GM23338 (cell line): ENCODE measurements at regions not wholly inside any gene's neighbourhood (a gene's known extent, or its start where the extent isn't known, plus 50 kb on each side); places are given as distances from the start of the nearest gene placed in this dataset.

Experiments used
- ATAC-seq: fragments of 200-7000 bp; cut with Tn5 transposase; 3 replicates; pipeline ENCODE4 v1.9.1; 2020
- DNase-seq: peaks from one replicate; pipeline ENCODE4 v3.0.0-alpha.2; 2015; ENCODE audit warnings: low spot score
- H2AFZ ChIP-seq: fragments of 200-600 bp; sonication (generic); 2 replicates; pipeline ENCODE4 v1.8.0; 2016; ENCODE audit warnings: antibody characterized with exemption, mild to moderate bottlenecking, moderate library complexity
- H3F3A ChIP-seq: fragments of 200-600 bp; sonication (generic); replicated peaks from 2 replicates; pipeline ENCODE4 v1.8.0; 2017; ENCODE audit warnings: antibody characterized with exemption, mixed run types, low read depth
- H3K27ac ChIP-seq: fragments of 200-600 bp; sonication (generic); 2 replicates; pipeline ENCODE4 v1.6.1; 2016; ENCODE audit warnings: low read depth
- H3K27me3 ChIP-seq: fragments of 200-600 bp; sonication (generic); 2 replicates; pipeline ENCODE4 v1.8.0; 2016; ENCODE audit warnings: mild to moderate bottlenecking, mixed run types, moderate library complexity; ENCODE audit not compliant: insufficient read depth
- H3K36me3 ChIP-seq: fragments of 200-600 bp; sonication (generic); 2 replicates; pipeline ENCODE4 v1.8.0; 2016; ENCODE audit warnings: mild to moderate bottlenecking; ENCODE audit not compliant: insufficient read depth
- H3K4me1 ChIP-seq: fragments of 200-600 bp; sonication (generic); 2 replicates; pipeline ENCODE4 v1.8.0; 2016; ENCODE audit warnings: mild to moderate bottlenecking, moderate library complexity; ENCODE audit not compliant: insufficient read depth
- H3K4me2 ChIP-seq: fragments of 200-600 bp; sonication (generic); 2 replicates; pipeline ENCODE4 v1.7.1; 2017; ENCODE audit warnings: mixed run types
- H3K4me3 ChIP-seq: fragments of 200-600 bp; sonication (generic); 2 replicates; pipeline ENCODE4 v1.6.1; 2016; ENCODE audit warnings: mixed run types
- H3K79me2 ChIP-seq: fragments of 200-600 bp; sonication (generic); replicated peaks from 2 replicates; pipeline ENCODE4 v1.8.0; 2017; ENCODE audit warnings: mild to moderate bottlenecking; ENCODE audit not compliant: insufficient read depth
- H3K9me2 ChIP-seq: fragments of 200-600 bp; sonication (generic); 2 replicates; pipeline ENCODE4 v1.8.0; 2017; ENCODE audit not compliant: insufficient read depth
- H4K20me1 ChIP-seq: fragments of 200-600 bp; sonication (generic); replicated peaks from 2 replicates; pipeline ENCODE4 v1.8.0; 2017; ENCODE audit warnings: mild to moderate bottlenecking; ENCODE audit not compliant: insufficient read depth
- H3K27ac Mint-ChIP-seq: 2 replicates; pipeline ENCODE4 v1.8.0; 2020; ENCODE audit warnings: inconsistent platforms, mild to moderate bottlenecking, moderate library complexity, mixed read lengths
- H3K27me3 Mint-ChIP-seq: 3 replicates; pipeline ENCODE4 v1.8.0; 2022; ENCODE audit warnings: low read depth, mild to moderate bottlenecking, moderate library complexity, mixed read lengths, inconsistent platforms; ENCODE audit not compliant: insufficient read depth, poor library complexity
- H3K36me3 Mint-ChIP-seq: 3 replicates; pipeline ENCODE4 v1.8.0; 2021; ENCODE audit warnings: low read depth, mild to moderate bottlenecking, inconsistent platforms, moderate library complexity, mixed read lengths
- H3K4me1 Mint-ChIP-seq: 3 replicates; pipeline ENCODE4 v1.8.0; 2020; ENCODE audit warnings: mild to moderate bottlenecking, inconsistent platforms, mixed read lengths
- H3K4me3 Mint-ChIP-seq: 3 replicates; pipeline ENCODE4 v1.8.0; 2021; ENCODE audit warnings: moderate library complexity, mild to moderate bottlenecking, inconsistent platforms, mixed read lengths
- H3K9me3 Mint-ChIP-seq: 3 replicates; pipeline ENCODE4 v1.8.0; 2020; ENCODE audit warnings: moderate library complexity, mild to moderate bottlenecking, inconsistent platforms, mixed read lengths
- ETS1 ChIP-seq: IDR thresholded peaks from 2 replicates; pipeline ENCODE4 v1.6.1; 2016; ENCODE audit warnings: antibody characterized with exemption
- EZH2phosphoT487 ChIP-seq: fragments of 200-600 bp; sonication (generic); IDR thresholded peaks from one replicate; pipeline ENCODE4 v1.8.1; 2018; ENCODE audit warnings: antibody characterized with exemption; ENCODE audit not compliant: unreplicated experiment
- ZNF331 ChIP-seq: fragments of 250-450 bp; sonication (Bioruptor Pico); IDR thresholded peaks from 2 replicates; pipeline ENCODE4 v1.5.0; 2020; ENCODE audit warnings: low read depth, mild to moderate bottlenecking, moderate library complexity
- TF ChIP-seq, protein P1 (sequence below): fragments of 250-450 bp; sonication (Bioruptor Pico); IDR thresholded peaks from 2 replicates; pipeline ENCODE4 v1.5.0; 2020; ENCODE audit warnings: mild to moderate bottlenecking, moderate library complexity

- DNase-seq: no peak
- peaks cover 6% of the 10 kb centered on the region for H3K27me3 Mint-ChIP-seq
- H3F3A ChIP-seq: no peaks in the 10 kb centered on the region
- no peak overlapping the region for H3K4me3 ChIP-seq
- no peak overlapping the region for H2AFZ ChIP-seq
- H3K4me3 Mint-ChIP-seq: no peak overlapping the region
- no peak for ATAC-seq
- peaks cover 16% of the 10 kb centered on the region; the same call in 1 of the 2 replicates for H3K4me1 ChIP-seq
- no peaks in the 10 kb centered on the region for H3K9me2 ChIP-seq
- H3K36me3 ChIP-seq: no peaks in the 10 kb centered on the region
- no peaks in the 10 kb centered on the region for H3K36me3 Mint-ChIP-seq
- peaks cover 17% of the 10 kb centered on the region for H3K4me1 Mint-ChIP-seq
- no peak overlapping the region for H3K4me2 ChIP-seq
- H3K27ac Mint-ChIP-seq: no peak overlapping the region
- TF ChIP-seq, protein P1, sequence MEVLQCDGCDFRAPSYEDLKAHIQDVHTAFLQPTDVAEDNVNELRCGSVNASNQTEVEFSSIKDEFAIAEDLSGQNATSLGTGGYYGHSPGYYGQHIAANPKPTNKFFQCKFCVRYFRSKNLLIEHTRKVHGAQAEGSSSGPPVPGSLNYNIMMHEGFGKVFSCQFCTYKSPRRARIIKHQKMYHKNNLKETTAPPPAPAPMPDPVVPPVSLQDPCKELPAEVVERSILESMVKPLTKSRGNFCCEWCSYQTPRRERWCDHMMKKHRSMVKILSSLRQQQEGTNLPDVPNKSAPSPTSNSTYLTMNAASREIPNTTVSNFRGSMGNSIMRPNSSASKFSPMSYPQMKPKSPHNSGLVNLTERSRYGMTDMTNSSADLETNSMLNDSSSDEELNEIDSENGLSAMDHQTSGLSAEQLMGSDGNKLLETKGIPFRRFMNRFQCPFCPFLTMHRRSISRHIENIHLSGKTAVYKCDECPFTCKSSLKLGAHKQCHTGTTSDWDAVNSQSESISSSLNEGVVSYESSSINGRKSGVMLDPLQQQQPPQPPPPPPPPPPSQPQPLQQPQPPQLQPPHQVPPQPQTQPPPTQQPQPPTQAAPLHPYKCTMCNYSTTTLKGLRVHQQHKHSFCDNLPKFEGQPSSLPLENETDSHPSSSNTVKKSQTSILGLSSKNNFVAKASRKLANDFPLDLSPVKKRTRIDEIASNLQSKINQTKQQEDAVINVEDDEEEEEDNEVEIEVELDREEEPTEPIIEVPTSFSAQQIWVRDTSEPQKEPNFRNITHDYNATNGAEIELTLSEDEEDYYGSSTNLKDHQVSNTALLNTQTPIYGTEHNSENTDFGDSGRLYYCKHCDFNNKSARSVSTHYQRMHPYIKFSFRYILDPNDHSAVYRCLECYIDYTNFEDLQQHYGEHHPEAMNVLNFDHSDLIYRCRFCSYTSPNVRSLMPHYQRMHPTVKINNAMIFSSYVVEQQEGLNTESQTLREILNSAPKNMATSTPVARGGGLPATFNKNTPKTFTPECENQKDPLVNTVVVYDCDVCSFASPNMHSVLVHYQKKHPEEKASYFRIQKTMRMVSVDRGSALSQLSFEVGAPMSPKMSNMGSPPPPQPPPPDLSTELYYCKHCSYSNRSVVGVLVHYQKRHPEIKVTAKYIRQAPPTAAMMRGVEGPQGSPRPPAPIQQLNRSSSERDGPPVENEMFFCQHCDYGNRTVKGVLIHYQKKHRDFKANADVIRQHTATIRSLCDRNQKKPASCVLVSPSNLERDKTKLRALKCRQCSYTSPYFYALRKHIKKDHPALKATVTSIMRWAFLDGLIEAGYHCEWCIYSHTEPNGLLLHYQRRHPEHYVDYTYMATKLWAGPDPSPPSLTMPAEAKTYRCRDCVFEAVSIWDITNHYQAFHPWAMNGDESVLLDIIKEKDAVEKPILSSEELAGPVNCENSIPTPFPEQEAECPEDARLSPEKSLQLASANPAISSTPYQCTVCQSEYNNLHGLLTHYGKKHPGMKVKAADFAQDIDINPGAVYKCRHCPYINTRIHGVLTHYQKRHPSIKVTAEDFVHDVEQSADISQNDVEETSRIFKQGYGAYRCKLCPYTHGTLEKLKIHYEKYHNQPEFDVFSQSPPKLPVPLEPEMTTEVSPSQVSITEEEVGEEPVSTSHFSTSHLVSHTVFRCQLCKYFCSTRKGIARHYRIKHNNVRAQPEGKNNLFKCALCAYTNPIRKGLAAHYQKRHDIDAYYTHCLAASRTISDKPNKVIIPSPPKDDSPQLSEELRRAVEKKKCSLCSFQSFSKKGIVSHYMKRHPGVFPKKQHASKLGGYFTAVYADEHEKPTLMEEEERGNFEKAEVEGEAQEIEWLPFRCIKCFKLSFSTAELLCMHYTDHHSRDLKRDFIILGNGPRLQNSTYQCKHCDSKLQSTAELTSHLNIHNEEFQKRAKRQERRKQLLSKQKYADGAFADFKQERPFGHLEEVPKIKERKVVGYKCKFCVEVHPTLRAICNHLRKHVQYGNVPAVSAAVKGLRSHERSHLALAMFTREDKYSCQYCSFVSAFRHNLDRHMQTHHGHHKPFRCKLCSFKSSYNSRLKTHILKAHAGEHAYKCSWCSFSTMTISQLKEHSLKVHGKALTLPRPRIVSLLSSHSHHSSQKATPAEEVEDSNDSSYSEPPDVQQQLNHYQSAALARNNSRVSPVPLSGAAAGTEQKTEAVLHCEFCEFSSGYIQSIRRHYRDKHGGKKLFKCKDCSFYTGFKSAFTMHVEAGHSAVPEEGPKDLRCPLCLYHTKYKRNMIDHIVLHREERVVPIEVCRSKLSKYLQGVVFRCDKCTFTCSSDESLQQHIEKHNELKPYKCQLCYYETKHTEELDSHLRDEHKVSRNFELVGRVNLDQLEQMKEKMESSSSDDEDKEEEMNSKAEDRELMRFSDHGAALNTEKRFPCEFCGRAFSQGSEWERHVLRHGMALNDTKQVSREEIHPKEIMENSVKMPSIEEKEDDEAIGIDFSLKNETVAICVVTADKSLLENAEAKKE (CRISPR knock-in tag): no peak
- no peak for TF ChIP-seq ETS1
- TF ChIP-seq EZH2phosphoT487: no peak
- no peak for TF ChIP-seq ZNF331 (CRISPR knock-in tag)
- H3K9me3 Mint-ChIP-seq: no peaks in the 10 kb centered on the region
- H3K27ac ChIP-seq: no peak overlapping the region
- H4K20me1 ChIP-seq: no peaks in the 10 kb centered on the region
- no peaks in the 10 kb centered on the region for H3K27me3 ChIP-seq
- no peaks in the 10 kb centered on the region for H3K79me2 ChIP-seq
Observed at GRCh38 chr1:17913326-17914115, 158.4 kb downstream of the ACTL8 start.
